GM21619 (cell line): ENCODE measurements at regions not wholly inside any gene's neighbourhood (a gene's known extent, or its start where the extent isn't known, plus 50 kb on each side); places are given as distances from the start of the nearest gene placed in this dataset.
"Not testable (repeated sequence)": the region's sequence is repeated elsewhere in the genome, so short reads cannot be mapped to it uniquely, and the experiment has no call there.

Experiments used
- ATAC-seq: cut with Tn5 transposase; IDR thresholded peaks from one replicate; pipeline ENCODE4 v1.9.1; 2021; ENCODE audit not compliant: unreplicated experiment

DNA sequence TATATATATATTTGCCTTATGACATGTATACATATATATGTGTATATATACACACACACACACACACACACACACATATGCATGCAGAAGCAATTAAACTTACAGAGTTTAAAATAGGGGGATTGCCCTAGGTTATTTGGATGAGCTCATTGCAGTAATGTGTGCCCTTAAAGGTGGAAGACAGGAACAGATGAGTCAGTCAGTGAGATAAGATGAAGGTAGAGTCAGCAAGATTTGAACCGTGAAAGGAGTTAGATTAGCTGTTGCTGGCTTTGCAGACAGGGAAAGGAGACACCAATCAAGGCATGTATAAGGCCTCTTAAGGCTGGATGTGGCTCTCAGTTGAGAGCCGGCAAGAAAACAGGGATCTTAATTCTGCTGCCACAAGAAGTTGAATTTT lies 902.4 kb upstream of the RAG2 start:
- no peak for ATAC-seq

DNA sequence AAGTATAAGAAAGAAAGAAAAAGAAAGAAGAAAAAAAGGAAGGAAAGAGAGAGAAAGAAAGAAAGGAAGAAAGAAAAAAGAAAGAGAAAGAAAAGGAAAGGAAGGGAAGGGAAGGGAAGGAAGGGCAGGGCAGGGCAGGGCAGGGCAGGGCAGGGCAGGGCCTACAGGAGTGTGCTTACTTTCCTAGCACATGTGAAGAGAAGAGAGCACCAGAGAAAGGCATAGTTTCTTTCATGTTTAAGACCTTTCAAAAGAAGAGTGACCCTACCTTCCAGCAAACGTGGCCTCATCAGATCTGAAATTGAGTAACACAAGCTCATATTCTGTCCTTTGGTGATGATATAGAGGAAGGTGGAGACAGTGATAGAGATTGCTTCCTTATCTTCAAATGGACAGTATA lies 899.3 kb upstream of the RAG2 start:
- ATAC-seq, result no peak

DNA sequence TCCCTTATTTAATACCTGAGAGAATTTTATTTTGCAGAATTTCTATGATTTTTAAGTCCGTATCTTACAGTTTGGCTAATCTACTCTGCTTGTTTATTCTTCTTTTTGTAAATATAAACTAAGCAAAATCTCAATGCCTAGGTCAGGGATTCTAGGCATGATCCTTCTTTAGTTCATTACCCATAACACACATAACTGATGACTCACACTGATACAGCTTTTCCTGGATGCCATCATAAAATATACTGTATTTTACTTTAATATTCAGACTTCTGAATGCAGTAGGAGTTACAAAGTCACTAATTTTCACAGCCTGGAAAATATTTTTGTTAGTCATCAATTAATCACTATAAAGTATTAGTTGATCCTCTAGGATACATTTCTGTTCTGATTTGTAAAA lies 898.2 kb upstream of the RAG2 start:
- no peak for ATAC-seq

DNA sequence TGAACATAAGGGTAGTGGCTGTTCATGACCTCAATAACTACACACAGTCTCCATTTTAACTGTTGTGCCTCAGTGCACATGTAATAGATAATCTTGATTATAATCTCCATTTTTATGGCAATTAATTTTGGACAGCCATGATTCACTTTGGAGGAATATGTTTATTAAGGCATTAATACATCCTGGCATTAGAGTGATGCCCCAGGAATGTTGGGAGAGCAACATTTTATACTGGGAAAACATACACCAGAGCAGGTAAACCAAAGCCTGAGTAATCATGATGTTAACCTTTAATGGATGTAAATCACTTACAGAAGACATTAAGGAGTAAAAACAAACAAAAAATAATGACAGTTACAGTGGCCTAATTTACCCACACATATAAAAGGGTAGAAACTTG lies 886.3 kb upstream of the RAG2 start:
- no peak for ATAC-seq

DNA sequence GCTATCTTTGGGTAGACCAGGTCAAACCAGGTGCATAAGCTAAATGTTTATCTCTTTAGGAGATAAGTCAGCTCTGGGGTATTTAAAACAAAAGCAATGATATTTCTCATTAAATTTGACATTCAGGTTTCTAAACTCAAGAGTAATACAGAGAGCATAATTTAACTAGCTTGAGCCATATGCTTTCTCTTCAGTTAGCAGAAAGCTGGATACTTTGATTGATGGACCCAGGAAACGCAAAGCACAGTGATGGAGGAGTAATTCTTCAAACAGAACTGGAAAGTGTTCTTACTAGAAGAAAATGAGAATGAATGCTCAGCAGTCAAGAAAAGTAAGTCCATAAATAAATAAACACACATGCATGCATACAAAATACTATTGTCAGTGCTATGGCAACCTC lies 885.7 kb upstream of the RAG2 start:
- ATAC-seq, result no peak

DNA sequence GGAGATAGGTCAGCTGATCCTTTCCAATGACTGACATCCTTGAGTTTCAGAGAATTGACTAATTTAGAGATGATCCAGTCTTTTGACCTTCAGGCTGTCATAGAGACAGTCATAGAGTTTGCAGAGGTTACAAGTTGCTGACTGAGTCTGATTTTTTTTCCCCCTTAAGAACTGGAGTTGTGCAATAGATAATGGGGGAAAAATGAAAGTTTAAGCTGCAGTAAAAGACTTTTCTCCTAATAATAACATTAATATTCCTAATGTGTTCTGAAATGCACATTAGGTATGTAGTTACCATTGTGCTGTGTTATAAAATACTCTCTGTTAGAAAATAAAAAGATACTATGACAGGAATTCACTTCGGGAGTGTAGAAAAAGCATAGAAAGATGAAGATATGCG lies 876.9 kb upstream of the RAG2 start:
- ATAC-seq, result no peak

DNA sequence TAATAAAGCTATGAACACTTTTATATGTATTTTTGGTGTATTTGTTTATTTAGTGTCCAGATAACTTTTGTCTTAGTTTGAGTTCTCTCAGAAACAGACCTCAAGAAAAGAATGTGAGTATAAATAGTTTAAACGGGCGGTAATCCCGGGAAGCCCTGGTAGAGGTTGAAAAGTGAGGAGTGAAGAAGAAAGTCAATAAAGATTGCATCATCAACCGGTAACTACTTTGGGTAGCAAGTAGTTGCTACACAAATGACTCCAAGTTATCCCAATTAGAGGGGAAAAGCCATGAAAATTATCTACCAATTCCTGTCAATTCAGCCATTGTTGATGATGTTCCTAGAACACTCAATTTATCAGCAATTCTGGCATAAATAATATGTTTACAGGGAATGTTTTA lies 870.3 kb upstream of the RAG2 start:
- no peak for ATAC-seq

DNA sequence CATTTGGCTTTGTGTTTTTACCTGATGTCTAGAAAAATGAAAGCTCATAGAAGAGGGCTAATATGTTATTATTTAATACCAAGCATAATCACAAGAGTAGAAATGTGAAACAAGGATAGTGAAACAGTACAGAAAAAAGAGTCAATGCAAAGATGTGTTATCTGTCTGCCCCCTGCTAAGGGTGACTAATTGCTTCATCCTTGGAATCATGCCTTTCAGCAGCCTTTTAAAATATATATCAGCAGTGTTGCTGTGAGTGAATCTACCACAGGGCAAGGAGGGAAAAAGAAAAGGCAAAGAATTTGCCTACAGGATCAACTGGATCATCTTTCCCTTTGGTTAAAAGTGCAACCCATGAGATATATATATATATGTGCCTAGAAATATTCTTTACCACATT lies 867.2 kb upstream of the RAG2 start:
- ATAC-seq, result no peak

DNA sequence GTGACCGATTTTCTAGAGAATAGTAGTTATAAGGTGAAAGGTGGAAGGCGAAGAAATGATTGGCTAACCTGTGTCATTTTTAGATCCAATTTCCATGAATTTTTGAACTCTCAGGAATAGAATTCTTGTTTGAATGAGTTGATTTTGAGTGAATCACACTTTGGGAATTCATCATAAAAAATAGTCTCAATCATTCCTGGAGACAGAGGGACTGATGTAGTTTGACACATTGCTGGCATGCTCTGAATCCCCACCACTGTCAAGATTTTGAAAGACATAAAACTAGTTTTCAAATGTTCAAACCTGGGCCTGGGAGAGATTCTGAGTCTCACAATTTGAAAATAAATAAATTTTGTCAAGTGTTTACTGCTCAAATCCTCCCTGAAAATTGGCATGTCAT lies 861.4 kb upstream of the RAG2 start:
- no peak for ATAC-seq

DNA sequence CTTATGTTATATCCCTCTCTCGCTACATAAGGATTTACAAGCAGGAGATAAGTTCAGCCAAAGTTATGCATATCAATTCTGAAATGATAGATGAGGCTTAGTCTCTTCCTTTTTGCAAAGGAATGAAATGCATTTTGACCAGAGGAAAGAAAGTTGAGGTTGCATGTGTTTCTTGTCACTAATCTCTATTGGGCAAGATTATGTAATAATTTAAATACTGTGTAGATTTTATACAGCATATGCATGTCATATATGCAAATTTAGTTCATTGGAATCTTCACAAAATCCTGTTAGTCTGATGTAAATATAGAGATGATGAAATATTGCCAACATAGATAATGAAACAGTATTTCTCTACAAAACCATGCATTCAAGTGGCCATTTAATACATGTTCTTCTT lies 858.7 kb upstream of the RAG2 start:
- ATAC-seq, result no peak

DNA sequence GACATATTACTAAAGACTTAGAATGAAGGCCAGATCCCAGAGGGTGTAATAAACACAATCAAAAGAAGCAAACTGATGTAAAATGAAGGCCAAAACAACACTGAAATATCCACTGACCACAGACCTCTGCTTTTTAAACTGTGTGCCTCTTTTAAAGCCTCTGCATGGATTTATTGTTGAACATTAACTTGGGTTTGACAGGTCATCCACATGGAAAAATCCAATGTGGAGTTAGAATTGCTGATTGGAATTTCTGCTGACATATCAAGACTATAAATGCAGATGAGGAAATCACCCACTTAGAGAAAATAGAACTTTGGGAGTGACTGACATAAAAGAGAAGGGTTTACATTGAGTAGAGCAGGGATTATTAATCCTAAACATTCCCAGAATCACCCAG lies 853.9 kb upstream of the RAG2 start:
- ATAC-seq, result no peak

DNA sequence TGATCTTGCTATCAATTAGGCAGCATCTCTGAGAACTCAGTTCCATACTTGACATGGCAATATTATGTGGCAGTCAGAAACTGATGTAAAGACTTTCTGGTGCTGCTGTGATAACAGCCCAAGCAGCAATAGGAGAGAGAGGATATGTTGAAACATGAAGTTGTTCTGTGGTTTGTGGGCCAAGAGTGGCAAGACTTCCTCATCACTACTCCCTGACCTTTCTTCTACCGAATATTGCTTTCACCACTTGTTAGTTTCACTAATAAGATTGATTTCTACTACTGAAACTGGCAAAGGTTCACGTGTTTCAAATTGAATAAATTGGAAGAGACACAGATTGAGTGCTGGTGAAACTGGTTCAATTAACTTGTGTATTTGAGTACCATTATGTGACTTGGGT lies 852.6 kb upstream of the RAG2 start:
- ATAC-seq, result no peak

DNA sequence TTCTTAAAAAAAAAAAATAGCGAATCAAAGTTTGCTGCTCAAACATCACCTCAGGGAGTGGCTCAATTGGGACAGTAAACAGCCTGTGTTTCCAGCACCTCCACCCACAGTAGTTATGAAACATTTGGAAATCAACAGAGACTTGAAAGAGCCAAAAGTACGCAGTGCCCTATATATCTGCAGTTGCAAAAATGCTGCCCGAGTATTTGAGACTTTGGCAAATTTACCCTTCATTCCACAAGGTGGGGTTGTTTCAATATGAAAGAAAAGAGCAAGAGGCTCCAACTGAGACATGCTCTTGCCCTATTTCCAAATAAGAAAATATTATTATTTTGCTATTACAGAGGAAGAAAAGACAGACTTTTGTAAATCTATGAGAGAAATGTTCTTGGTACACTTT lies 851.1 kb upstream of the RAG2 start:
- no peak for ATAC-seq

DNA sequence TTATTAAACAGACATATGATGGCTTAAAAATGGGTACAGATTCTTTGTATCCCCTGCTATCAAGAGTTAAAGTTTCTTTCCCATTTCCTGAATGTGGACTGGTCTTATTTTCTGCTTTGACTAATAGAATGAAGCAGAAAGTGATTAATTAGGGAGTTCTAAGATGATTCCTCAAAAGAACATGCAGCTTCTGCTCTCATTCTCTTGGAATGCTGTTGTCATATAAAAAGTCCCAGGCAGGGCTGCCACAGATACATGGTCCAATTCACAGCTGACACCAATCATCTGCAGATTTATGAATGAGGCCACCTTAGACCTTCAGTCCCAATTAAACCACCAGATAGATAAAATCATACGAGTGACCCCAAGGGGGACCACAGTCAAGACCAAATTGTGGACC lies 844.5 kb upstream of the RAG2 start:
- no peak for ATAC-seq

DNA sequence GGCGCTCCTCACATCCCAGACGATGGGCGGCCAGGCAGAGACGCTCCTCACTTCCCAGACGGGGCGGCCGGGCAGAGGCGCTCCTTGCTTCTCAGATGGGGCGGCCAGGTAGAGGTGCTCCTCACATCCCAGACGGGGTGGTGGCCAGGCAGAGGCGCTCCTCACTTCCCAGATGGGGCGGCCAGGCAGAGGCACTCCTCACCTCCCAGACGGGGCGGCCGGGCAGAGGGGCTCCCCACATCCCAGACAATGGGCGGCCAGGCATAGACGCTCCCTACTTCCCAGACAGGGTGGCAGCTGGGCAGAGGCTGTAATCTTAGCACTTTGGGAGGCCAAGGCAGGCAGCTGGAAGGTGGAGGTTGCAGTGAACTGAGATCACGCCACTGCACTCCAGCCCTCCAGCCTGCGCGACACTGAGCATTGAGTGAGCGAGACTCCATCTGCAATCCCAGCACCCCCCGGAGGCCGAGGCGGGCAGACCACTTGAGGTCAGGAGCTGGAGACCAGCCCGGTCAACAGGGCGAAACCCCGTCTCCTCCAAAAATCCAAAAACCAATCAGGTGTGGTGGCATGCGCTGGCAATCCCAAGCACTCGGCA lies 833.7 kb upstream of the RAG2 start:
- not testable (repeated sequence) for ATAC-seq

DNA sequence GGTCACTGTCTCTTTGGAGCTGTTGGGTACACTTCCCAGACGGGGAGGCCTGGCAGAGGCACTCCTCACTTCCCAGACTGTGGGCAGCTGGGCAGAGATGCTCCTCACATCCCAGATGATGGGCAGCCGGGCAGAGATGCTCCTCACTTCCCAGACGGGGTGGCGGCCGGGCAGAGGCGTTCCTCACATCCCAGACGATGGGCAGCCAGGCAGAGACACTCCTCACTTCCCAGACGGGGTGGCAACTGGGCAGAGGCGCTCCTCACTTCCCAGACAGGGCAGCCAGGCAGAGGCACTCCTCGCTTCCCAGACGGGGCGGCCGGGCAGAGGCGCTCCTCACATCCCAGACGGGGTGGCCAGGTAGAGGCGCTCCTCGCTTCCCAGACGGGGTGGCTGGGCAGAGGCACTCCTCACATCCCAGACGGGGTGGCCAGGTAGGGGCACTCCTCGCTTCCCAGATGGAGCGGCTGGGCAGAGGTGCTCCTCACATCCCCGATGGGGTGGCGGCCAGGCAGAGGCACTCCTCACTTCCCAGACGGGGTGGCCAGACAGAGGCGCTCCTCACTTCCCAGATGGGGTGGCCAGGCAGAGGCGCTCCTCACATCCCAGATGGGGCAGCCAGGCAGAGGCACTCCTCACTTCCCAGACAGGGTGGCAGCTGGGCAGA lies 833.1 kb upstream of the RAG2 start:
- not testable (repeated sequence) for ATAC-seq

DNA sequence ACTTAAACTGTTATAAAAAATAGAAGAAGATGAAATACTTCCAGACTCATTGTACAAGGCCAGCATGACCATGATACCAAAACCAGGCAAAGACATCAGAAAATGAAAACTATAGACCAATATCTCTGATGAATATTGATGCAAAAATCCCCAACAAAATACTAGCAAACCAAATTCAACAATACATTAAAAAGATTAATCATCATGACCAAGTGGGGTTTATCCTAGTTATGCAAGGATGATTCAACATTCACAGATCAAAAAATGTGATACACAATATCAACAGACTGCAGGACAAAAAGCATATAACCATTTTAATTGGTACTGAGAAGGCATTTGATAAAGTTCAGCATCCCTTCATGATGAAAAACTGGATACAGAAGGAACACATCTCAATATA lies 824.5 kb upstream of the RAG2 start:
- no peak for ATAC-seq

DNA sequence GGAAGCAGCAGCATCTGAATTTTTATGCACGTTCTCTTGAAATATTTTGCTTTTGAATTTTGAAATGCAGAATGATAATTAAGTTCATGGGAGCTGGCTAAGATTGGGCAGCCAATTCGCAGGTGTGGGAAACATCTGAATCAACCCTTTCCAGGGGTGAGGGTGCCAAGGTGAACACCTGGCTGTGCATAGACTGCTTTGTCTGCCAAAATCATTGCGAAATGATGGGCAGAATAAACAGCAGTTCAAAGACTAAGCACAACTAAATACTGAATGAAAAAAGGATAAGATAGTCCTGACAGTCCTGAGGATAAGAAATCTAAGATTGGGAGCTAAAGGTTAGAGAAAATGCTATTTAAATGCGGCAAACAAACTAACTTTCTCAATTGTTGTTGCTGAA lies 813.3 kb upstream of the RAG2 start:
- no peak for ATAC-seq

DNA sequence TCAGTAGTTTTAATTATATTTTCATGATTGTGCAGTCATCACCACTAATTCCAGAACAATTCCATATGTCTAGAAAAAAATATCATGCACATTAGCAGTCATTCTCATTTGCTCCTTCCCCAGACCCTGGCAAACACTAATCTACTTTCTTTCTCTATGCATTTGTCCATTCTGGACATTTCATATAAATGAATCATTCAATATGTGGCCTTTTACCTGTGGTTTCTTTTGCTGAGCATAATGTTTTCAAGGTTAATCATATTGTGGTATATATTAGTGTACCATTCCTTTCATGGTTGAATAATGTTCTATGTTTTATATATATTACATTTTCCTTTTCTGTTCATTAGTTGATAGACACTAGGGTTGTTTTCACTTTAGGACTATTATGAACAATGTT lies 811.1 kb upstream of the RAG2 start:
- no peak for ATAC-seq

DNA sequence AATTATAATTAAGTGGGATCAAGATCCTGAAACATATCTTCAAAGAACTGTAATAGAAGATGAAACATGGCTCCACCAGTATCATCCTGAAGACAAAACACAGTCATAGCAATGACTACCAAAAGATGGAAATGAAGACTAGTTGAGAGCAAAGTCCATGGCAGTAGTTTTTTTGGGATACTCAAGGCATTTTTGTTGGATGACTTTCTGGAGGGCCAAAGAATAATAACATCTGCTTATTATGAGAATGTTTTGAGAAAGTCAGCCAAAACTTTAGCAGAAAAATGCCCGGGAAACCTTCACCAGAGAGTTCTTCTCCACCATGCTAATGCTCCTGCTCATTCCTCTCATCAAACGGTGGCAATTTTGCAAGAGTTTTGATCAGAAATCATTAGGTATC lies 809.4 kb upstream of the RAG2 start:
- ATAC-seq, result no peak

DNA sequence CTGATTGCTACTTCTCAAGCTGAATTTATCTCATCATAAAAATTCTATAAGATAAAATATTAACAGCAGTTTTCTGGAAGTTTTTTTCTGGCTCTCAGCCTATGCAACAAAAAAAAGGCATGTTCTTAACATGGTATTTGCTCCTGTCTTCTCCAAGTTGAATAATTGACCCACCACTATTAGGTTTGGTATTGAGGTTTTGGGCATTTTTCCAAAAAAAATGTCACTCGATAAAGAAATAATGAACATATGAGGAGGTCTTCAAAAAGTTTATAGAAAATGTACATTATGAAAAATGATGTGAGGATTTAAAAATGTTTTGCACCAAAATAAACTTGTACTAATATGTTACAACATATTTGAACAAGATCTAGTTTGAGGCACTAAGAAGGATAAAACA lies 808.6 kb upstream of the RAG2 start:
- no peak for ATAC-seq

DNA sequence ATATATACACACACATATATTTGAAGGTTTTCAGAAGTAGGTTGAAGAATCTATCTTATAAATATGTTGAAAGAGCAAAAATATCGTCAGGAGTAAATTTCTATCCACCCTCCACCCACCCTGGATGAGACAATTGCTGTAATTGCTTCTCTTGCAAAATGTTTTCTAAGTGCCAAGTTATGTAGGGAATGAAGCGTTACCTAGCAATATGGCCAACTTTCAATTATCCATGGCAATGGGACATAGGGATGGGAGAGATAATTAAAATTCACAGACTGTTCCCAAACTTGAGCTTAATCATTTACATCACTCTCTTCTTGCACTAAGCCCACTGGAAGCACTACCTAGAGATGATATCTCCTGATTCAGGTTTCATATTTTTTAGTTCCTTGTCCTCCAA lies 806.2 kb upstream of the RAG2 start:
- ATAC-seq, result no peak

DNA sequence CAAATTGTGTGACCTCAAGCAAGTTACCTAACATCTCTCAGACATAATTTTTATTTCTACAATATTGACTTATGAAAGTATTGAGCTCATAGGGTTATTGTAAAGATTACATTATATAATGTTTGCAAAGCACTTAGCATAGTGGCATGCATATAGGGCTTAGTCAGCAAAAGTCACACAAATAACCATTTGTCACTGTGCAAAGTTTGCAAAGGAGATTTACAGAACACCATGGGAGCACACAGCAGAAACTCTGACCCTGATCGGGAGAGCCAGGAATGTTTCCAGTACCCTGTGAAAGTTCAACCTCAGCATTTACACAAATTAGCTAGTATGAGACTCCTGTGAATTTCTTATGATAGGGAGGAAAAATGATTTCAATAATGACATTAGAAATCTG lies 804.6 kb upstream of the RAG2 start:
- no peak for ATAC-seq
